Spleen (tissue), 11 donors: ENCODE measurements at regions not wholly inside any gene's neighbourhood (a gene's known extent, or its start where the extent isn't known, plus 50 kb on each side); places are given as distances from the start of the nearest gene placed in this dataset.

ENCODE experiments used
- DNase-seq: peaks from one replicate; pipeline ENCODE4 v3.0.0-alpha.2; 2020
- H3K27ac ChIP-seq, 8 donors: fragments of 200-600 bp; sonication (generic) in 7 of 8; 1 replicate in 4 of 8; 2 replicates in 4 of 8; pipeline versions ENCODE4 v1.5.0 to v1.8.0; 2016 to 2021; ENCODE audit warnings: inconsistent platforms in 4 of 8, mild to moderate bottlenecking in 4 of 8, moderate library complexity in 1 of 8
- H3K27me3 ChIP-seq, 7 donors: fragments of 200-600 bp; sonication (generic) in 6 of 7; replicated peaks in 1 of 7; 1 replicate in 4 of 7; 2 replicates in 3 of 7; pipeline versions ENCODE4 v1.5.0 to v1.8.0; 2016 to 2021; ENCODE audit warnings: inconsistent platforms in 3 of 7, mild to moderate bottlenecking in 1 of 7
- H3K36me3 ChIP-seq, 6 donors: fragments of 200-600 bp; sonication (generic) in 5 of 6; 1 replicate in 4 of 6; 2 replicates in 2 of 6; pipeline versions ENCODE4 v1.5.0 to v1.8.0; 2016 to 2021; ENCODE audit warnings: inconsistent platforms in 2 of 6
- H3K4me1 ChIP-seq, 6 donors: fragments of 200-600 bp; sonication (generic) in 5 of 6; 1 replicate in 3 of 6; 2 replicates in 3 of 6; pipeline versions ENCODE4 v1.5.0 to v1.8.0; 2016 to 2021; ENCODE audit warnings: inconsistent platforms in 3 of 6
- H3K4me3 ChIP-seq, 8 donors: fragments of 200-600 bp; sonication (generic) in 7 of 8; 1 replicate in 4 of 8; 2 replicates in 4 of 8; pipeline versions ENCODE4 v1.5.0 to v1.8.0; 2016 to 2021; ENCODE audit warnings: inconsistent platforms in 4 of 8, mild to moderate bottlenecking in 4 of 8, moderate library complexity in 2 of 8
- H3K9me3 ChIP-seq, 8 donors: fragments of 200-600 bp; sonication (generic) in 7 of 8; 1 replicate in 4 of 8; 2 replicates in 4 of 8; pipeline versions ENCODE4 v1.5.0 to v1.8.0; 2016 to 2021; ENCODE audit warnings: inconsistent platforms in 4 of 8
- POLR2A ChIP-seq, 3 donors: fragments of 450-650 bp; IDR thresholded peaks; one replicate each; pipeline ENCODE4 v1.5.1; 2017; ENCODE audit warnings: antibody characterized with exemption in 3 of 3, mild to moderate bottlenecking in 1 of 3
- POLR2AphosphoS5 ChIP-seq, 3 donors: sonication (generic); formaldehyde crosslinking; IDR thresholded peaks; one replicate each; pipeline ENCODE4 v1.5.1; 2017; ENCODE audit warnings: antibody characterized with exemption in 3 of 3
- WGBS, 5 donors: extraction: QIAGEN DNeasy Blood & Tissue Kit in 3 of 5; methylation state at CpG; one replicate each; pipeline versions ENCODE4 v1.1.5 to v1.1.7; 2013 to 2018; 5-methylcytosine and 5-hydroxymethylcytosine counted together
- intact Hi-C: fragments of 100-400 bp; cut with DNase I; formaldehyde crosslinking; loops from one replicate; pipeline ENCODE4 v1.15.0; 2023; ENCODE audit warnings: low total_unique reads
- TF ChIP-seq, protein P1 (sequence below), 11 experiments: fragments of 200-600 bp in 7 of 11; fragments of 450-650 bp in 4 of 11; sonication (generic) in 4 of 11; IDR thresholded peaks in 8 of 11; conservative IDR thresholded peaks in 3 of 11; 1 replicate in 7 of 11; 2 replicates in 4 of 11; pipeline versions ENCODE4 v1.4.0 to v1.8.0; 2016 to 2021; ENCODE audit warnings: antibody characterized with exemption in 11 of 11, inconsistent platforms in 4 of 11, mild to moderate bottlenecking in 1 of 11
- donor health status: healthy with polysubstance abuse.
- donor health status: DM: no; HTN: no; CAD: no; lungs with moderate emphysema.
- donor health status: DM: no; HTN: no; CAD: no.
- donor health status: Bipolar disorder and iron deficiency.
- donor health status: healthy.
- donor health status: DM: no; HTN: no; CAD: no.
- donor health status: DM: yes; HTN: yes; CAD: no.

DNA sequence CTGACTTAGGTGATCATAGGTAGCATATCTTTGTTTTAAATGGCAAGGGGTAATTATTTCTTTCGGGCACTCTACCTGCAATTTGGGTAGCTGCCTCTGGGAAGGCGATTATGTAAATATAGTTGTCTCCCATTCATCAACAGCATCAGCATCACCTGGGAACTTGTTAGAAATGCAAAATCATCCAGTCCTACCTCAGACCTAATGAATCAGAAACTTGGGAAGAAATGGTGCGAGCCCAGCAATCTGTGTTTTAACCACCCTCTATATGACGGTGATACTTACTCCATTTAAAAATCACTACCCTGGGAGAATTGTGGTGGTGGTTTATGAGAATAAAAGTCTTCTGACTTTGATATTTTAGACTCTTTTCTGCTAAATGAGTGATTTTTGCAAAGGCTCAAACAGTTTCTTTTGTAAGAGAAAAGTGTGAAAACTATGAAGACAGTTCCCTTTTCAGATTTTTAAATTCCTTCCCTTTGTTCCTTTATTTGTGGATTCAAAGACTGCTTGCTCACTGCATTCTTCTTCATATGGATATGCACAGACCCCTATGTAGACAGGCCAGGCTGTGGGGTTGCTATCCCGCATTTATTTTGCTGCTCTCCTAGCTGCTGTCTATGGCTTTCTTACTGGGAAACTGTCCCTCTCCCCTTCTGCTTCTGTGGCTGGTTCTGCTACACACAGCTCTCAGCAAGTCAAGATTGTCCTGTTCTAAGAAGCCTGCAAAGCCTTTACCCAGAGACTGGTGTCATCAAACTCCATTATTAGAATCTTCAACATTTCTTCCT, 365.3 kb downstream of the RNF144B start:
- no peaks in the 10 kb centered on the region for H3K36me3 ChIP-seq
- H3K9me3 ChIP-seq: no peaks in the 10 kb centered on the region
- no peak for TF ChIP-seq POLR2AphosphoS5 (IDR thresholded peaks at IDR 0.05)
- TF ChIP-seq, protein P1, sequence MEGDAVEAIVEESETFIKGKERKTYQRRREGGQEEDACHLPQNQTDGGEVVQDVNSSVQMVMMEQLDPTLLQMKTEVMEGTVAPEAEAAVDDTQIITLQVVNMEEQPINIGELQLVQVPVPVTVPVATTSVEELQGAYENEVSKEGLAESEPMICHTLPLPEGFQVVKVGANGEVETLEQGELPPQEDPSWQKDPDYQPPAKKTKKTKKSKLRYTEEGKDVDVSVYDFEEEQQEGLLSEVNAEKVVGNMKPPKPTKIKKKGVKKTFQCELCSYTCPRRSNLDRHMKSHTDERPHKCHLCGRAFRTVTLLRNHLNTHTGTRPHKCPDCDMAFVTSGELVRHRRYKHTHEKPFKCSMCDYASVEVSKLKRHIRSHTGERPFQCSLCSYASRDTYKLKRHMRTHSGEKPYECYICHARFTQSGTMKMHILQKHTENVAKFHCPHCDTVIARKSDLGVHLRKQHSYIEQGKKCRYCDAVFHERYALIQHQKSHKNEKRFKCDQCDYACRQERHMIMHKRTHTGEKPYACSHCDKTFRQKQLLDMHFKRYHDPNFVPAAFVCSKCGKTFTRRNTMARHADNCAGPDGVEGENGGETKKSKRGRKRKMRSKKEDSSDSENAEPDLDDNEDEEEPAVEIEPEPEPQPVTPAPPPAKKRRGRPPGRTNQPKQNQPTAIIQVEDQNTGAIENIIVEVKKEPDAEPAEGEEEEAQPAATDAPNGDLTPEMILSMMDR (IDR thresholded peaks at IDR 0.05 in 8 of 11, conservative IDR thresholded peaks at IDR 0.05 in 3 of 11): no peak
- no peak for TF ChIP-seq POLR2A (IDR thresholded peaks at IDR 0.05)
- no peak for DNase-seq
- peaks cover 0 to 4% (median 0%) of the 10 kb centered on the region in 7 donors for H3K27me3 ChIP-seq
- H3K4me1 ChIP-seq: no peaks in the 10 kb centered on the region
- intact Hi-C loops: no loop called here
- 32 to 45% (median 43%) methylated on average over 5 of the region's 5 CpGs for WGBS, 5 donors
- no peak overlapping the region for H3K27ac ChIP-seq
- H3K4me3 ChIP-seq: no peak overlapping the region

DNA sequence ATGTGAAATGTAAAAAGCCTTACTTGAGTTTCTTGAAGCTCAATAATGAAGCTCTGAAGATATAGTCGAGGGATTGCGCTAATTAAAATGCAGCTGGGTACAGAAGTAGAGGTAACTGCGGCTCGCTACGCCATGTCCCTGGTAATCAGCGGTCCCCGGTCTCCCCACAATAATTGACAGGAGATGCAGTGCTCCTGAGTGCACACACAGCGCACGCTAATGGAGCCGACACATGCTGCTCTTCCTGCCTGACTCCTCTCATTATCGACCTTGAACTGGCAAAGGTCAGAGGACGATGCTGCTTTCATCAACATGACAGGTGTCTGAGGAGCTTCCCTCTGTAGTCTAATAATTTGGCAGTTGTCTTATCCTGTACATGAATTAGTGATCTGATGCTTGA, 365.9 kb downstream of the RNF144B start:
- H3K36me3 ChIP-seq: no peaks in the 10 kb centered on the region
- peaks cover 0 to 4% (median 0%) of the 10 kb centered on the region in 7 donors for H3K27me3 ChIP-seq
- DNase-seq: no peak
- H3K4me3 ChIP-seq: no peak overlapping the region
- intact Hi-C loops: no loop called here
- no peaks in the 10 kb centered on the region for H3K4me1 ChIP-seq
- TF ChIP-seq POLR2A (IDR thresholded peaks at IDR 0.05) (no peak), POLR2AphosphoS5 (IDR thresholded peaks at IDR 0.05) (no peak)
- TF ChIP-seq, protein P1 (IDR thresholded peaks at IDR 0.05 in 8 of 11, conservative IDR thresholded peaks at IDR 0.05 in 3 of 11): no peak
- H3K27ac ChIP-seq: no peak overlapping the region
- H3K9me3 ChIP-seq: no peaks in the 10 kb centered on the region
- 69 to 82% (median 77%) methylated on average over 12 of the region's 12 CpGs for WGBS, 5 donors

DNA sequence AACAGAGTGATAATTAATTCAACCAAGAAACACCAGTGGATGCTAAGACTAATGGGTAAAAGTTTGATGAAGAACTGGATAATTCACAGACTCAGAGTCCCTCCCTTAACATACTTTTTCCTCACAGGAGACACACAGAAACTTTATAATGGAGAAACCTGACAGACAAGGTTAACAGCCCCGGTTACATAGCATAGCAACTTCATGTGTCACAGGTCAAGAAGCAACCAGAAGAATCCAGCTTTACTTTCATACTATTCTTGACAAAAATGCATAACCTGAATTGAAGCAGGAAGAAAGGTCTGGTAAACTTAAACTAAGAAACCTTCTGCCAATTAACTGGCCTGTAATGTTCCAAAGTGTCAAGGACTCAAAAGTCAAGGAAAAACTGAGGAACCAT, 375.9 kb downstream of the RNF144B start:
- intact Hi-C loops: no loop called here
- Histone ChIP-seq H3K36me3 (no peaks in the 10 kb centered on the region), H3K27ac (no peak overlapping the region), H3K4me3 (no peak overlapping the region), H3K4me1 (no peaks in the 10 kb centered on the region), H3K27me3 (no peaks in the 10 kb centered on the region), H3K9me3 (peaks cover 0 to 11% (median 0%) of the 10 kb centered on the region in 8 donors)
- no peak for TF ChIP-seq POLR2AphosphoS5 (IDR thresholded peaks at IDR 0.05)
- no peak for TF ChIP-seq POLR2A (IDR thresholded peaks at IDR 0.05)
- TF ChIP-seq, protein P1 (IDR thresholded peaks at IDR 0.05 in 8 of 11, conservative IDR thresholded peaks at IDR 0.05 in 3 of 11): no peak
- DNase-seq: no peak
- WGBS, 5 donors: 53 to 90% (median 79%) methylated on average over 1 of the region's 1 CpG

DNA sequence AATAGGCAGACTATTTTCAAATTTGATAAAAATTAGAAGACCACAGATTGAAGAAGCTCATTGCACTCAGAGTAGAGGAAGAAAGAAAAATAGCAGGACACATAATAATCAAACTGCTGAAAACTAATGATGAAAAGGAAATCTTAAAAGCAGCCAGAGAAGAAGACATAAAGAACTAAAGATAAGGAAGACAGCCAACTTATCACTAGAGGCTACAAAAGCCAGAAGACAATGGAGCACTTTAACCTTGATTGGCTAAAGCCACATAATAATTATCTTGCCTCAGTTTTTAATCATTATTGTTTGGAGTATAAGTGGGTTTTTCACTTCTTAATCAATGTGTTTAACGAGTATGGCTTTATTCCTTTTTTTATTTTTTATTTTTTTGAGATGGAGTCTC, 397.6 kb downstream of the RNF144B start:
- Histone ChIP-seq H3K27ac (no peak overlapping the region), H3K27me3 (no peaks in the 10 kb centered on the region), H3K4me3 (no peak overlapping the region), H3K9me3 (peaks cover 0 to 23% (median 18%) of the 10 kb centered on the region in 8 donors), H3K36me3 (no peaks in the 10 kb centered on the region), H3K4me1 (no peaks in the 10 kb centered on the region)
- intact Hi-C loops: no loop called here
- 51 to 67% (median 63%) methylated on average over 1 of the region's 1 CpG for WGBS, 5 donors
- DNase-seq: no peak
- TF ChIP-seq POLR2A (IDR thresholded peaks at IDR 0.05): no peak
- TF ChIP-seq POLR2AphosphoS5 (IDR thresholded peaks at IDR 0.05): no peak
- TF ChIP-seq, protein P1 (IDR thresholded peaks at IDR 0.05 in 8 of 11, conservative IDR thresholded peaks at IDR 0.05 in 3 of 11): no peak
